ENCODE measurements at regions not wholly inside any gene's neighbourhood (a gene's known extent, or its start where the extent isn't known, plus 50 kb on each side); places are given as distances from the start of the nearest gene placed in this dataset.

GRCh38 chr7:109529712-109530111, 960.0 kb downstream of the DNAJB9 start:
- DNase-seq (ENCODE audit: low spot score), result no peak
- Histone ChIP-seq H3K4me3 (no peak overlapping the region), H3K27ac (no peak overlapping the region)
- no peak for TF ChIP-seq CTCF (IDR thresholded peaks at IDR 0.05)

- Histone ChIP-seq H3K27ac (no peak overlapping the region), H3K4me3 (no peak overlapping the region)
- no peak for TF ChIP-seq CTCF (IDR thresholded peaks at IDR 0.05)
- DNase-seq (ENCODE audit: low spot score), result no peak
These were observed 962.8 kb downstream of the DNAJB9 start for GRCh38 chr7:109532262-109532992.

- DNase-seq (ENCODE audit: low spot score), result no peak
- Histone ChIP-seq H3K27ac (no peak overlapping the region), H3K4me3 (no peak overlapping the region)
- no peak for TF ChIP-seq CTCF (IDR thresholded peaks at IDR 0.05)
These were observed 976.0 kb downstream of the DNAJB9 start for GRCh38 chr7:109545686-109546085.

- no peak overlapping the region for H3K27ac ChIP-seq
- H3K4me3 ChIP-seq, result peak overlapping the region; percentile 12
- no peak for DNase-seq (ENCODE audit: low spot score)
- no peak for TF ChIP-seq CTCF (IDR thresholded peaks at IDR 0.05)
These were observed 980.0 kb downstream of the DNAJB9 start for GRCh38 chr7:109549471-109550193.

GRCh38 chr7:109552017-109552416, 982.3 kb downstream of the DNAJB9 start:
- no peak for TF ChIP-seq CTCF (IDR thresholded peaks at IDR 0.05)
- Histone ChIP-seq H3K27ac (no peak overlapping the region), H3K4me3 (no peak overlapping the region)
- DNase-seq (ENCODE audit: low spot score), result no peak

- no peak for DNase-seq (ENCODE audit: low spot score)
- H3K27ac ChIP-seq, result no peak overlapping the region
- H3K4me3 ChIP-seq, result no peak overlapping the region
- TF ChIP-seq CTCF (IDR thresholded peaks at IDR 0.05), result no peak
These were observed 1007.6 kb downstream of the DNAJB9 start for GRCh38 chr7:109577265-109577664.

- TF ChIP-seq CTCF (IDR thresholded peaks at IDR 0.05), result no peak
- H3K27ac ChIP-seq, result no peak overlapping the region
- no peak for DNase-seq (ENCODE audit: low spot score)
- H3K4me3 ChIP-seq, result no peak overlapping the region
These were observed 1010.2 kb downstream of the DNAJB9 start for GRCh38 chr7:109579901-109580300.
